Suppressor macrophage treated with lipopolysaccharide for 1 hour (primary cell): ENCODE measurements at regions not wholly inside any gene's neighbourhood (a gene's known extent, or its start where the extent isn't known, plus 50 kb on each side); places are given as distances from the start of the nearest gene placed in this dataset.

Experiments
- DNase-seq, 3 donors: peaks; one replicate each; pipeline ENCODE4 v3.0.0-alpha.2; 2020 to 2022

DNA sequence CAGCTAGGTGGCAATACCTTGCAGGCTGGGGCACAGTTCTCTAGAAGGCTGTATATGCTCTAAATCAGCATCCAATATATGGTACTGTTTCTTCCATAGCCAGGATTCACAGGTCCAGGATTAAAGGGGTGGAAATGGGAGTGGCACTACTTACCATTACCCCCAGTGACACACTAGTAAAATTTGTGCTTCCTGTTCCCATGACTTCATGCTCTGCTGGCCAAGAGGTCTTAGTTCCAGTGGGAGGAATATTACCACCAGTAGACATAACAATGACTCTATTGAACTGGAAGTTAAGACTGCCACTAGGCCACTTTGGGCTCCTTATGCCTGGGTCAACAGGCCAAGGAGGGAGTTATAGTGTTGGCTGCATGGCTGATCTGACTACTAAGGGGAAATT is 174.3 kb upstream of the TNFAIP3 start:
- peak in 1 of 3 donors; percentile 56 for DNase-seq

DNA sequence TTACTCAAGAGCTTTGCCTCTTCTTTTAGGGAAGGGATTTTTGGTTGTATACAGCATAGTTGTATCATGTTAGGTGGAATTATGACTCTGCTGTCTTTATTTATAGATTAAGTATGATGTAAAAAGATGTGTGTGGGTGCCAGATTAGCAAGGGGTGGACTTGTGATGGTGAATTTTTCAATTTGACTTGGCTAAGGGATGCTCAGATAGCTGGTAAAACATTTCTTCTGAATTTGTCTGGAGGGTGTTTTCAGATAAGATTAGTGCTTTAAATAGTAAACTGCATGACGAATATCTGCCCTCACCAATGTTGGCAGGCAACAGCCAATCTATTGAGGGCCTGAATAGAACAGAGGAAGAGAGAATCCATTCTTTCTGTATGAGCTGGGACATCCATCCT is 173.3 kb upstream of the TNFAIP3 start:
- peak in 1 of 3 donors; percentile 61 for DNase-seq

DNA sequence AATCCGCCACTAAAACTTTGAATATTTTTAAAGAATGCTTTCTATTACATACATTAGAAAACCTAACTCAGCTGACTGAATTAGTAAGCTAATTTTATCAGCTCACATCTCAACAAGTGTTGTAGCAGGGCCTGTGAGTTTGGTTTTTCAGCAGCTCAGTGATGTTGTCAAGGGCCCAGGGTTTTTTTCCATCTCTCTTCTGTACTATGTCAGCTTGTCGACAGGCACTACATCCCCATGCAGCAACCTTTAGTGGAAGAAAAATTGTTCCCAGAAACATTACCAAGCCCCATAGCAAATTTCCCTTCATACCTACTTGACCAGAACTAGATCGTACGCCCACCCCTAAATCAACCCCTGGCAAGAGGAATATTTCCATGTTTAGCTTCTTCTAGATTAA is 170.3 kb upstream of the TNFAIP3 start:
- DNase-seq, result no peak

DNA sequence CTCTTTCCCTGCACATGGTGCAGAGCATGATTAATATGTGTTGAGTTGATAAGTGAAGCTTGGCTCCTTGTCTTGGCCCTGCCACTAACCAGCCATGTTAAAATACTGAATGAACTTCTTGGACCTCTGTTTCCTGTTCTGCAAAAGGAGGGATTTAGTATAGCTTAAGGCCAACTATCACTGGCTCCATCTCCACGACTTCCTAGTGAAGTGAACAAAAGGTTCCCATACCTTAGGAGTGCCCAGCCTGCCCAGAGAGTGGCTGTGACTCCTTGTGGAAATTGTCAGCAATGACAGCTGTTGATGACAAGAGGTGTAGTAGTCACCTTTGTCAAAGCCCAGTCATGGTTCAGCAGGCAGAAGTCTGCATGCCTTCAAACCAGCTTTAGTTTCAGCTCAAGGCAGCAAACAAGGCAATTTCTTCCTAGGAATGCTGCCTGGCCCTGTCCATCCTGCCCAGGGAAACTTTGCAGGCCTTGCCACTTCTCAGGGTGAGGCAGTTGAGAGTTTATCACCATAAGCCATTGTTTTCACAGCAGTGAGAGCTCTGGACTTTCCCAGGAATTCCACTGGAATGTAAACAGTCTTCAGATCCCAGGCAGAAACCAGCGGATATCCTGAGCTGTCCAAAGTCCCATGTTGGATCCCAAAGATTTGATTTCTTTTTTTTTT is 169.7 kb upstream of the TNFAIP3 start:
- DNase-seq, result peak in 1 of 3 donors; percentile 36

DNA sequence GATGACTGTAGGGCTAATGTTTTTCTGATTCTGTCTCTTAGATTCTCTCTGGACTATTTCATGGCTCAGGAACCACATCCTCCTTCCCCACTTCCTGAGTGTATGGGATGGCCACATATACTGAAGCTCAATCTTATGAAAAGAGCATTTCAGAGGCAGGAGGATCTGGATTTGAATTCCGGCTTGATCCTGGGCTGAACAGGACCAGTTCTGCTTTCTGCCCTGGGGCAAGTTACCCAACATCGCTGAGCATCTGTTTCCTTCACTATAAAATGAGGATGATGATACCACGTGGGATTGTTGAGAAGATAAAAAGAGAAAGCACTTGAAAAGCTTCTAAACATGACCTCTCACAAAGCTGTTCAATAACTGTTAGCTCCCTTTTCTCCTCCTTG is 168.4 kb upstream of the TNFAIP3 start:
- DNase-seq, result peak; percentile 81 to 95 (median 84)

DNA sequence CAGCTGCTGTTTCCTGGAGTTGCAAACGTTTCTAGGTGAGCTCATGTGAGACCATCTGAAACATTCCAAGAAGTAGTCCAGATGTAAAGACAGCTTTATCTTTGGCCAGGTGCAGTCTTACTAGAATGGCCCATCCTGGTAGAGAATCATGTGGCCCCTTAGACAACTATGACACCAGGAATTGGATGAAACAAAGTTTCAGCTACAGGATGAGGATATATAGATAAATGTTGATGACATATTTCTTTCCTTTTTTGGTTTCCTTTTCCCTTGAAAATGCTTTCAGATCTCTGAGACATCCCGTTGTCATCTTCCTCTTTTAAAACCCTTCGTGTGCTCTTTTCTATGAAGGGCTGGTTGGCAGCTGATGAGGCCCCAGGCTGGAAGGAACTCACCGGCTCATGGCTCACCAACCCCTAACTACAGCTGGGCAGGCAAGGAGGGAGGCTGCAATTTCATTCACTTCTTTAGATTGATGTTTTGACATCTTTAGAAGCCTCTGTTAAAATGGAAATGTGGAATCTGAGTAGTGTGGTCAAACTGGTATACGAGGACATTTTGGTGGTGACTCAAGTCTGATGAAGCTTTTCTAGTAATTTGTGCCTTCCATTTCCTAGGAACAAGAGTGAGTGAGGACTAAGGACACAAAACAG is 167.9 kb upstream of the TNFAIP3 start:
- peak; percentile 90 to 99 (median 98) for DNase-seq

DNA sequence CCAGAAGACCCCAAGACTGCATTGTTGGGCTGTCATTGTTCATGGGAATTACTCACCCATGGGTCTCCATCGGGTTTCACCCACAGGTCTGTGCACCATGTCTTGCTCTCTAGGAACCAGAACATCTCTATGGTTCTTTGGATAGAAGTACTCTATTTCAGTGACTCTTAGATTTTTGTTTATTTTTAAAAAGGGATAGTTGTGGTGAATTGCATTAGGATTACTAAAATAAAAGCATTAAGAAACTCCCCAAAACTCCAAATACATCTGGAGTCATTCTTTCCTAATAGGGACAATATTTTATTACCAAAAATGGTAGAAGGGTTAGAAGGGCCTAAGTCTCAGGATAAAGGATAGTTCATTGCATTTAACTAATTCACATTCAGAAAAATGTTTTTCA is 166.9 kb upstream of the TNFAIP3 start:
- peak in 2 of 3 donors; percentile 56 to 68 for DNase-seq

DNA sequence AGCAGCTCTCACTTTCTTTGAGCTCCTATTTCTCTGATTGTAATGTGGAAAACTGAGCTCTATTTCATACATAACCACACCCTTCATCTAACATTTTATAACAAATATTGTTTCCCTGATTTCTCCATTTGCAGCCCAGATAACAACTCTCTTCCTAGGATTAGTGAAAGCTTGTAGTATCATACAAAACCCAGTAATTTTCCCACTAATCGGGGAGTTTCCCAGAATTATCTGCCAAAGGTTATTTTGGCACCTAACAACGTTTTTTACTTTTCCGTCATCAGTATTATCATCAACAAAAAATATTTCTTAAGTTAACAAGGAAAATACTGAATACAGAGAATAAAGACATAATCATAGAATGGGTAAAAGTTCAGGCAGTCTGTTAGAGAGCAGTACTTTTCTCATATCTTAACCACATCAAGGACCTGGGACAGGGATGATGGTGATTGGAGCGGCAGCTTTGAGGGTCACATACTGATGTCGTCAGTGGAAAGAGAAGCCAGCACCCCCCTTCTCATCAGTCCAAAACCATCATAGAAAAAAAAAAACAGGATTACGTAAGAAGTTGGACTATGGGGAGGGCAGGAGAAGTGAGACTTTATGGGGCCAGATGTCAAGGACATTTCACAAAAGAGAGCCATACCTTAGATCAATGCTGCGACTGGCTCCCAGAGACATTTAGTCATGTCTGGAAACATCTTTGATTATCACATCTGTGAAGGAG is 166.1 kb upstream of the TNFAIP3 start:
- peak; percentile 57 to 79 (median 67) for DNase-seq

DNA sequence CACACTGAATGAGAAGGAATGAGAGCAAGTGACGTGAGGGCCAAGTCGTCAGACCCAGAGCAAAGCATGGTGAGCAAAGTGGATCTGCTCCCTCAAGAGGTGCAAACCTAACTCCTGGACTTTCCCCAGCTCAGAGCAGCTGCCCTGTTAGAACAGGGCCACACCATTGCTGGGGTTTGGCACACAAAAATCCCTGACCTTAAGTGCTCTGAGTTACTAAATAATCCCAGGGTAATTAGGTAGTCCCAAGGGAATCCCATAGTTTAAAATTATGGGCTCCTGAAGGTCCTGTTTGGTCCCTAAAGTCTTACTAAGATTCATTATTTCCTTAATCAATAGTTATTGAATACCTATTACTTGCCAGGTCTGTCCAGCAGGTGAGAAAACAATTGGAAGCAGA is 165.1 kb upstream of the TNFAIP3 start:
- DNase-seq, result no peak

DNA sequence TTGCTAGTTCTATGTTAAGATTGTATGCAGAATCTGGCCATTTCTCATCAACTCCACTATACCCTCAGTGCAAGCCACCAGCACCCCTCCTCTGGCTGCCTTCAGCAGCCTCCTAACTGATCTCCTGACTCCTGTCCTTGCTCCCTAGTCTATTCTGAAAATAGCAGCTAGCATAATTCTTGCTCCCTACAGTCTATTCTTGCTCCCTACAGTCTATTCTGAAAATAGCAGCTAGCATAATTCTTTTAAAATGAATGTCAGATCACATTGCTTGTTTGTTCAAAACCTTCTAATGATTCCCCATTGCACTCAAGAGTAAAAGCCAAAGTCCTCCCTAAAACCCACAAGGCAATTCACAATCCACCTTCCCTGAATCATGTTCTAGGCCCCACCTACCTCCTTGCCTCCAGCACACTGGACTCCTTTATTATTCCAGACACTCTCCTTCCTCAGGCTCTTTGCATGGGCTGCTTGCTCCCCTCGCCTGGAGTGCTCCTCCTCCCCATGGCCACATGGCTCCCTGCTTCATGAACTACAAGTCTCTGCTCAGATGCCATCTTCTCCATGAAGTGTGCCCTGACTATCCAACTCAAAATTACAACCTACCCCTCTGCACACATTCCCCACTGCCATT is 164.2 kb upstream of the TNFAIP3 start:
- no peak for DNase-seq

DNA sequence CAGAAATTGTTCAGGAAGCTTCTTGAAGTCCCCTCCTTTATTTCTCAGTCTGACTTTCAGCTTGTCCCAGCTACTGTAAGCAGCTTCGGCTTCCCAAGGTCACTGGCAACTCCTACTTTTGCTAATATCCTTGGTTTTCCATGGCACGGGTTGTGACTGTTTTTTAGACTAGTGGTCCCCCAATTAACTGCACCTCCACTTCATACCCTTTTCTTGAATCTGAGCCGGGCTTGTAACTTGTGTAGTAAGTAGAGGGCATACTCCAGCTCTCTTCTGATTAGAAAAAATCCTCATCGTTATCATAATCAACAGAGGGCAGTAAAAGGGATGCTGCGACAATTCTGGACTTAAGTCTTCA is 162.3 kb upstream of the TNFAIP3 start:
- no peak for DNase-seq

DNA sequence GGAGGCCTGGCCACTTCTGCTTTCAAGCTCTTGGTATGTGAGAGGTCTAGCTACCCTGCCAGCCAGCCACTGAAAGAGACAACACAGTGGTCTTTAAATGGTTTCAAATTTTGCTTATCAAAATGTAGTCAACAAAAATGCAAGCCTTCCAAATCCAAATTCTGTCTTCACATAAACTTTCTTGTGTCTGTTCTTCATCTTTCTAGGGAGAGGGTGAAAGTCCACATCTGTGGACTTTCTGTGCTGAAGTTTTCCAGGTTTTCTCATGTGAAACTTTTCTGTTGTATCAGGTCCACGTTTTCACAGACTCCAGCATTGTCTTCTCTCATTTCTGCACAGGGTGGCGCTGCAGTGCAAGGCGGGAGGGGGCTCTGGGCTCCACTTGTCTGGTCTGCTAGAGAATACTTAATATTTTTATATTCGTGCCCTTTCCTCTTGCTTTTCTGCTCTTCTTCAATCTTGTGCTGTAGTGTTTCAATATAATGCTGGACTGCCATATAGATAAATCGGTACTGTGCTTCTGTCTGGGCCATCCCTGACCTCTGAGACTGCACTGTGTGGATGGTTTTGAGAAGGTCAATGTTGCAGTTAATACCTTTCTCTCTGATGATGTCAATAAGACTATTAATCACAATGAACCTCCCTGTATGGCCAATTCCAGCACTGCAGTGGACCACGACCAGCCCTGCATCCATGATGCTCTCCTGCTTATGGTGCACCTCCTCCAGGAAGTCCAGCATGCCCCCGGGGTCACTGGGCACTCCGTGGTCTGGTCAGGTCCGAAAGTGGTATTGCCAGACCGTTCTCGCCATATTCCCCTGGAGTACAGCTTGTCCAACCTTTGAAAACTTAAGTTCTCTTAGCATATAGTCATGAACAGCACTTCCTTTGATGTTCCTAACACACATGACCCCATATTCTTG is 161.6 kb upstream of the TNFAIP3 start:
- peak; percentile 81 to 84 (median 83) for DNase-seq

DNA sequence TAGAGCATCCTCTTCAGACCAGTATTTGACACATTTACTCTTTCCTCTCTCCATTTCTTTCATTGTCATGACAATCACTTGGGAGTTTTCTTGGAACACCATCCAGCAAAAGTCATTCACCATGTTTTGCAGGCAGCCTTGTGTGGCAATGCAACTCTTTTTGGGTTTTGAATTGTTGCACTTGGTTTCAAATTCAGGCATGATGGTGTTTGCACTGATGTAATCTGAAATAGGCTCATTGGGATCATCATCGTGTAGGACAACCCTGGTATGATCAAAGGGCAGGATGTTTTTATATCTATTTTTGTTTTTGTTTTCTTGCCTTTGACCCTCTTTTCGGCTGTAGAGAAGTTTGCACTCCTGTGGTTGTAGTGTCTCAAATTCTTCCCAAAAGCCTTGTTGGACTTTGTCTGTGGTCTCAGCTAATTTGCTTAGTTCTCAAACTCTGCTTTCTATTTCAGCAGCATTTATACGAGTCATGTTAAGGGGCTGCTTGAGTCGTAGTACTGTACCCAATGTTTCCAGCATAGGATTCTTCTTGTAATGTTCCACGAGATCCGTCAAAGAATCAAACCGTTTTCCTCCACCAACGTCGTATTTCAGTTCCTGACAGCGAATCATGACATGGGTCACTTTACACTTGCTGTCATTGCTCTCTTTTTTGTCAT is 160.8 kb upstream of the TNFAIP3 start:
- peak in 1 of 3 donors; percentile 68 for DNase-seq

DNA sequence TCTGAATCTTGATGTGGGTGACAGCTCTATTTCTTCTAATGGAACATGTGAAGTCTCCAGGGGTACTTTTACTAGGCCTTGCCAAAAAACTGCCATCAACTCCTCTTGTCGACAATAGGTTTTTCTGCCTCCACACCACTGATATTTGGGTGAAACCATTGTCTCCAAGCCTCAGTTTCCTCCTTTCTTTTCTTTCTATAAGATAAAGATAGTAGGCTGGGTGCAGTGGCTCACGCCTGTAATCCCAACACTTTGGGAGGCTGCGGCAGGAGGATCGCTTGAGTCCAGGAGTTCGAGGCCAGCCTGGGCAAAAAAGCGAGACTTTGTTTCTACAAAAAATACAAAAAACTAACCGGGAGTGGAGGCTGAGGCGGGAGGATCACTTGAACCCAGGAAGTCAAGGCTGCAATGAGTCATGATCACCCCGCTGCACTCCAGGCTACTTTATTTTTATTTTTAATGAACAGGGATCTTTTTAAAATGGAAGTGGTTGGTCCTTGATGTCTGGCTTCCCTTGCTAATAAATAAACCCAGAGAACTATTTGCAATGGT is 159.9 kb upstream of the TNFAIP3 start:
- no peak for DNase-seq

DNA sequence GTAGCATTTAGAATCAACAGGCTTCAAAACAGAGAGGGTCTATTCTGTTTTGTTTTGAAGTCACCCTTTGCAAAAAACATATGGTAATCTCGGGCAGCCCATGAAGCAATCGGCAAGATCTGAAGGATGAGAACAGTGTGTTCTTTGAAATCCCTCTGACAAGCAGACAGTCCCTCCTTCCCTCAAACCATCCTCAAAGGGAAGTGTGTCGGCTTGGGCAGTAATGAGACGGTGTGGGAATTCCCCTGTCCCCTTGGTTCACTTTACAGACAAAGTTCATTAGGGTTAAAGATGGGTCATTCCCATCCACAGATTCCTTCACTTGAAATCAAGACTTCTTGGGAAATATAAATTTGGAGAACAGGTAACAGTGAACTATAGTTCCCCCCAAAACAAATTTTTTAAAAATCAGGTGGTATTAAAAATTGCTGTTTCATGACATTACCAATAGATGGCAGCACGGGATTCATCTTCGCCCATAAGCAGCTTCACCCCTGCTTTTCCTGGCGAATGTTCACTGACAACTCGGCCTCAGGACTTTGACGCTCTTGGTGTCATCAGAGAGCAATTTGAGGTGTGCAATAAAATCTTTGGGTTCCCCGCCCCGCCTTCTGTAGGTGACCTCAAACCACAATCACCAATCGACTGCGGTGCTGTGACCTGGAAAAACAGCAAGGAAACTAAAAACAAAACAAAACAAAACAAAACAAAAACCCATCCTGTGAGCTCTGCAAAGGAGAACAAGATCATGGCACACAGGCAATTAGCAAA is 159.3 kb upstream of the TNFAIP3 start:
- peak; percentile 92 to 98 (median 95) for DNase-seq

DNA sequence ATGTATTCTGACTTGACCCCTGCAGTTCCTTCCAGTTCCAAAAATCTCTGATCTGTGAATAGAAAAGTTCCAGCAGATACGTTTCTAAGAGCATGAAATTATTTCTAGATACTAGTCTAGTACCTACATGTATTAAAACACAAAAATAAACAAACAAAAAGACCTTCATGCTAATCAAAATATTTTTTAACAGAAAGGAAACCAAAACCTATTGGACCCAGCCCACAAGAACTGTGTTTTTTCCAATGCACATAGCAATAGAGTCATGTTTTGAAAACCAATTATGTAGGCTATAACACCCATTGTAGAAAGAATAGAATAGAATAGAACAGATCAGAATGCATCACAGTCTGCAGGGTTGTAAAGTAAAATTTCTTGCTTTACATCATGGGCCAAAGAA is 158.6 kb upstream of the TNFAIP3 start:
- DNase-seq, result peak in 2 of 3 donors; percentile 66 to 84

DNA sequence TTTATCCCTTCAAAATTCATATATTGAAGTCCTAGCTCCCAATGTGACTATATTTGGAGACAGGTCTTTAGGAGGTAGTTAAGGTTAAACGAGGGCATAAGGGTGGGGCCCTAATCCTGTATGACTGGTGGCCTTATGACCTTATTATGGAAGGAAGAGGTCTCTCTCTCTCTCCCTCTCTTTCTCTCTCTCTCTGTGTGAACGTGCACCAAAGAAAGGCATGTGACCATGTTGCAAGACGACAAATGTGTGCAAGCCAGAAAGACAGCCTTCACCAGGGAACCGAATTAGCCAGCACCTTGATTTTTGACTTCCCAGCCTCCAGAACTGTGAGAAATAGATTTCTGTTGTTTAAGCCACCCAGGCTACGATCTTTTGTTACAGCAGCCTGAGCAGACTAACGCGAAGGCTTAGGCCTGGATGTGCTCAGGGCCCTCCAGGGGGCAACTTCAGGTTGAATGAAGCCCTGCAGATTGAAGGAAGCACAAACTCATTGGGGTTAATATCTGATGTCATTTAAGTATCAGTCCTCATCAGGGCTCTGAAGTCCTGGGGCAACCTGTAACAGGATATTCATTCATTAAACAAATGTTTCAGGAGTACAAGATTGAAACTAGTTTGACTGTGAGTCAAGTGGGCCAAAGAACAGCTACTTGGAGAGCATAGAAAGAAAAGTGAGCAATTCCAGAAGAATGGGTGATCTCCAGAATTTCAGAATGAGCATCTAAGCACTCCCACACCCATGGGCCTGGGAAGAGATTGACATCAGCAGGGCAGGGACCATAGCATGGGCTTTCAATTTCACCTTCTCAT is 157.4 kb upstream of the TNFAIP3 start:
- DNase-seq, result peak; percentile 87 to 97 (median 89)

DNA sequence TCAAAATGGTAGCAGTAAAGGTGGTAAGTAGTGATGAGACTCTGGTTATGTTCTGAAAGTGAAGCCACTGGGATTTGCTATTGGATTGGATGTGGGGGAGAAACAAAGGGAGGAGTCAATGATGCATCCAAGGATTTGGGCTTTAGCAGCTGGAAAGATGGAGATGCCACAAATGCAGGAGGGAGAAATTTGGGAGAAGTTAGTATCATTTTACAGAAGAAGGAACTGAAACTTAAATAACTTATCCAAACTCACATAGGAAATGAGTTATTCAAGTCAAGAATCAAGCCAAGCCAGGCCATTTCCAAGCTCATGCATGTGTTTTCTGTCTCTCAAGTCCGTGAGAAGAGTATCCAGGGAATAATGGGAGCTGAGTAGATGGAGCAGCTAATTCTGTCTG is 155.1 kb upstream of the TNFAIP3 start:
- DNase-seq, result peak in 2 of 3 donors; percentile 54 to 57

DNA sequence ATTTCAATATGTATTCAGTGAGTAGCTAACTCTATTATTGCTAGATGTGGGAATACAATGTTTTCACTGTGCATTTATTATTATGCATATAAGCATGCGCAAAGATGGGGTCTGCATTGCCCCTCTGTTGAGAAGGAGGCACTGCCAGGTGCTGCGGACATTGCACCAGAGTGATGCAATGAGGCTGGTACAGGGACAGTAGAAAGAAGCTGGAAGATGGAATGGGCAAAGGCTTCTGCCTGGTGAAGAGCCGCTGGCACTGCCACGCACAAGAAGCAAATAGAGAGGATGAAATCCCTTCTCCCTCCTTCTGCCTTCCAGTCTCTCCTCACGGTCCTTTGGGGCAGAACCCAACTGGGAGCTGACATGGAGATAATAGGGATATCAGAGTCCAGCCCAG is 154.5 kb upstream of the TNFAIP3 start:
- DNase-seq, result no peak

DNA sequence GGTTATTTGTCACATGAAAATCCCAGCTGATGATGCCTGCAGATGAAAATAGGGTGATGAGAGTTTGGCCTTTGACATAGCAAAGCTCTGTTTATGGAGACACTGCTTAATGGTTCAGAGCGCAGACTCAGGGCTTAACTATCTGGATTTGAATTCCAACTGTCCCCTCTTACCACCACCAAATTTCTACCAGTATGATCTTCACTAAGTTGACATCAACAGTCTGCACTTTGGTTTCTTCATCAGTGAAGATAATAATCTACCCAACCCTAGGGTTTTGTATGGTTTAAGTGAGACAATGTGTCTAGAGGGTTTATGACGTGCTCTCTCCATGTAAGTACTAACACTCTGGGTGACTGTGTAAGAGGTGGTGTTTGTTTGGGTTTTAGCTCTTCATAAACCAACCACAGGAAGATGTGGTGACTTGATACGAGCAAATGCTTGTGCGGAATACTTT is 151.4 kb upstream of the TNFAIP3 start:
- DNase-seq, result no peak
